Uterus (tissue), 2 donors: ENCODE measurements at regions not wholly inside any gene's neighbourhood (a gene's known extent, or its start where the extent isn't known, plus 50 kb on each side); places are given as distances from the start of the nearest gene placed in this dataset.

ENCODE experiments used
- POLR2A ChIP-seq, 2 donors: fragments of 450-650 bp; IDR thresholded peaks; one replicate each; pipeline ENCODE4 v1.6.1; 2016; ENCODE audit warnings: antibody characterized with exemption in 2 of 2, mild to moderate bottlenecking in 1 of 2, moderate library complexity in 1 of 2
- TF ChIP-seq, protein P1 (sequence below), 4 experiments: fragments of 200-600 bp in 2 of 4; fragments of 450-650 bp in 2 of 4; sonication (generic) in 2 of 4; IDR thresholded peaks; one replicate each; pipeline ENCODE4 v1.5.1; 2016 to 2019; ENCODE audit warnings: antibody characterized with exemption in 4 of 4, mild to moderate bottlenecking in 2 of 4, moderate library complexity in 1 of 4

DNA sequence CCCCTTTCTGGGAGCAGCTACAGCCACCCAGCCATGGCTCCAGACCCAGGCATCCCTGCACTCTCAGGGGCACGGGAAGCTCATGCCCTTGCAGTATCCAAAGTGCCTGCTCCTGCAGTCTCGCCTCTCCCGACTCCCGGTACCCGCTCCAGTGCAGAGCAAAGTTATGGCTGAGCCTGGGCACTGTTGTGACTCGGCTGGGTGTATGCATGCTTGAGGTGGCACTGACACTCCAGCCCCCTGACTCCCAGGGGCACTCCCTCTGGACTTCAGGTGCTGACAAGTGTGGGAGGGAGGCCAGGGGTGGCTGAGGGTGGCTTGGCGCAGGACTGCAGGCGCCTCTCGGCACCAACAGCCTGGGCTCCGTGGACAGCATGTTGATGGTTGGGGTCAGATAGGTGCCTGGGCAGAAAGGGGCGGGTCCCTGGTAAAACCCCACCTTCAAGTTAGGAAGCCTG lies 580.1 kb upstream of the ADGRL2 start:
- TF ChIP-seq, protein P1, sequence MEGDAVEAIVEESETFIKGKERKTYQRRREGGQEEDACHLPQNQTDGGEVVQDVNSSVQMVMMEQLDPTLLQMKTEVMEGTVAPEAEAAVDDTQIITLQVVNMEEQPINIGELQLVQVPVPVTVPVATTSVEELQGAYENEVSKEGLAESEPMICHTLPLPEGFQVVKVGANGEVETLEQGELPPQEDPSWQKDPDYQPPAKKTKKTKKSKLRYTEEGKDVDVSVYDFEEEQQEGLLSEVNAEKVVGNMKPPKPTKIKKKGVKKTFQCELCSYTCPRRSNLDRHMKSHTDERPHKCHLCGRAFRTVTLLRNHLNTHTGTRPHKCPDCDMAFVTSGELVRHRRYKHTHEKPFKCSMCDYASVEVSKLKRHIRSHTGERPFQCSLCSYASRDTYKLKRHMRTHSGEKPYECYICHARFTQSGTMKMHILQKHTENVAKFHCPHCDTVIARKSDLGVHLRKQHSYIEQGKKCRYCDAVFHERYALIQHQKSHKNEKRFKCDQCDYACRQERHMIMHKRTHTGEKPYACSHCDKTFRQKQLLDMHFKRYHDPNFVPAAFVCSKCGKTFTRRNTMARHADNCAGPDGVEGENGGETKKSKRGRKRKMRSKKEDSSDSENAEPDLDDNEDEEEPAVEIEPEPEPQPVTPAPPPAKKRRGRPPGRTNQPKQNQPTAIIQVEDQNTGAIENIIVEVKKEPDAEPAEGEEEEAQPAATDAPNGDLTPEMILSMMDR (IDR thresholded peaks at IDR 0.05): no peak
- TF ChIP-seq POLR2A (IDR thresholded peaks at IDR 0.05): no peak
